Smooth muscle cell (in vitro differentiated cells): ENCODE measurements at regions not wholly inside any gene's neighbourhood (a gene's known extent, or its start where the extent isn't known, plus 50 kb on each side); places are given as distances from the start of the nearest gene placed in this dataset.

ENCODE experiments used
- DNase-seq: peaks from one replicate; lab custom pipeline; 2025; ENCODE audit not compliant: unreplicated experiment; lab: John Stamatoyannopoulos, UW
- H2AFZ ChIP-seq: fragments of 200-600 bp; sonication (generic); 2 replicates; pipeline ENCODE4 v1.6.0; 2016; ENCODE audit warnings: antibody characterized with exemption, low read depth, mild to moderate bottlenecking
- H3F3A ChIP-seq: fragments of 200-600 bp; sonication (generic); 2 replicates; pipeline ENCODE4 v1.6.0; 2017; ENCODE audit warnings: antibody characterized with exemption, low read depth
- H3K27ac ChIP-seq: fragments of 200-600 bp; sonication (generic); 2 replicates; pipeline ENCODE4 v1.5.1; 2016; ENCODE audit warnings: low read depth, mild to moderate bottlenecking
- H3K27me3 ChIP-seq: fragments of 200-600 bp; sonication (generic); 2 replicates; pipeline ENCODE4 v1.6.1; 2016; ENCODE audit warnings: low read depth, mild to moderate bottlenecking
- H3K36me3 ChIP-seq: fragments of 200-600 bp; sonication (generic); 2 replicates; pipeline ENCODE4 v1.5.1; 2016; ENCODE audit warnings: low read depth
- H3K4me1 ChIP-seq: fragments of 200-600 bp; sonication (generic); 2 replicates; pipeline ENCODE4 v1.5.1; 2016; ENCODE audit warnings: low read depth
- H3K4me2 ChIP-seq: fragments of 200-600 bp; sonication (generic); 2 replicates; pipeline ENCODE4 v1.6.0; 2016; ENCODE audit warnings: mild to moderate bottlenecking
- H3K4me3 ChIP-seq: fragments of 200-600 bp; sonication (generic); 2 replicates; pipeline ENCODE4 v1.5.1; 2016; ENCODE audit warnings: mild to moderate bottlenecking
- H3K79me2 ChIP-seq: fragments of 200-600 bp; sonication (generic); 2 replicates; pipeline ENCODE4 v1.6.0; 2016; ENCODE audit warnings: low read depth, mild to moderate bottlenecking
- H3K9ac ChIP-seq: fragments of 200-600 bp; sonication (generic); 2 replicates; pipeline ENCODE4 v1.6.0; 2016; ENCODE audit warnings: low read depth
- H3K9me3 ChIP-seq: fragments of 200-600 bp; sonication (generic); replicated peaks from 2 replicates; pipeline ENCODE4 v1.5.1; 2016; ENCODE audit warnings: low read depth
- H4K20me1 ChIP-seq: fragments of 200-600 bp; sonication (generic); 2 replicates; pipeline ENCODE4 v1.6.0; 2016; ENCODE audit warnings: low read depth
- WGBS: methylation state at CpG from one replicate; pipeline ENCODE4 v1.1.7; 2016; ENCODE audit warnings: low lambda C conversion rate; 5-methylcytosine and 5-hydroxymethylcytosine counted together
- TF ChIP-seq, protein P1 (sequence below): fragments of 200-600 bp; sonication (generic); IDR thresholded peaks from 2 replicates; pipeline ENCODE4 v1.5.1; 2017; ENCODE audit warnings: borderline replicate concordance, mild to moderate bottlenecking, antibody characterized with exemption; ENCODE audit not compliant: insufficient read depth, poor library complexity, severe bottlenecking

DNA sequence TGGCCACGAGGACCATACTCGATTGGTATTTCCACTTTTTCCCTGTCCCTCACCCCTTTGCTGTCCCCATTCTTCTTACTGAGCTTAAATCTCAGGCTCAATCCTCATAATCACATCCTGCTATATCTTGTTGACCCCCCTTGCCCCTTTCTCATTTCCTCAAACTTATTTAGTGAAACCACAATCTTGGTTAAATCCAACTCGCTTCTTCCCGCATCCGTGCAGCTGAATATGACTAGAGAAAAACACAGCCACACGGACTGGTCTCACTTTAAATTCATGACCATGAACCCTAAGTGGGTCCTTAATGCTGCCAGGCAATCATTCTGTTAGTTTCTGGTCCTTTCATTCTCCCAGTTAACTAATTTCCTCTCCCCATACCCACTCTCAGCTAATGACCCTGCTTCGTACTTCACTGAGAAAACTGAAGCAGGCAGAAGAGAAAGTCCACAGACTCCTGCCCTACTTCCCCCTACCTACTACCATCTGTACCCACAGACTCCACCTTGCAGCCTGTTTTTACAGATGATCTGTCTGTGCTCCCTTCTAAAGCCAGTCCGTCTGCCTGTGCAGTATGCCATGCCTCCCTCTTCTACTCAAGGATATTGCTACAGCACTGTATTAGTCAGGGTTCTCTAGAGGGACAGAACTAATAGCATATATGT lies 96.8 kb upstream of the LMO4 start:
- Histone ChIP-seq H3K36me3 (no peaks in the 10 kb centered on the region), H3K9ac (no peak overlapping the region), H3K4me2 (no peak overlapping the region), H2AFZ (no peak overlapping the region), H3K9me3 (no peaks in the 10 kb centered on the region), H3K79me2 (no peaks in the 10 kb centered on the region), H4K20me1 (no peaks in the 10 kb centered on the region), H3F3A (peaks cover 3% of the 10 kb centered on the region), H3K27me3 (no peaks in the 10 kb centered on the region), H3K4me1 (no peaks in the 10 kb centered on the region), H3K4me3 (no peak overlapping the region), H3K27ac (no peak overlapping the region)
- TF ChIP-seq, protein P1, sequence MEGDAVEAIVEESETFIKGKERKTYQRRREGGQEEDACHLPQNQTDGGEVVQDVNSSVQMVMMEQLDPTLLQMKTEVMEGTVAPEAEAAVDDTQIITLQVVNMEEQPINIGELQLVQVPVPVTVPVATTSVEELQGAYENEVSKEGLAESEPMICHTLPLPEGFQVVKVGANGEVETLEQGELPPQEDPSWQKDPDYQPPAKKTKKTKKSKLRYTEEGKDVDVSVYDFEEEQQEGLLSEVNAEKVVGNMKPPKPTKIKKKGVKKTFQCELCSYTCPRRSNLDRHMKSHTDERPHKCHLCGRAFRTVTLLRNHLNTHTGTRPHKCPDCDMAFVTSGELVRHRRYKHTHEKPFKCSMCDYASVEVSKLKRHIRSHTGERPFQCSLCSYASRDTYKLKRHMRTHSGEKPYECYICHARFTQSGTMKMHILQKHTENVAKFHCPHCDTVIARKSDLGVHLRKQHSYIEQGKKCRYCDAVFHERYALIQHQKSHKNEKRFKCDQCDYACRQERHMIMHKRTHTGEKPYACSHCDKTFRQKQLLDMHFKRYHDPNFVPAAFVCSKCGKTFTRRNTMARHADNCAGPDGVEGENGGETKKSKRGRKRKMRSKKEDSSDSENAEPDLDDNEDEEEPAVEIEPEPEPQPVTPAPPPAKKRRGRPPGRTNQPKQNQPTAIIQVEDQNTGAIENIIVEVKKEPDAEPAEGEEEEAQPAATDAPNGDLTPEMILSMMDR: no peak
- no peak for DNase-seq
- WGBS: 91% methylated on average over 8 of the region's 8 CpGs

DNA sequence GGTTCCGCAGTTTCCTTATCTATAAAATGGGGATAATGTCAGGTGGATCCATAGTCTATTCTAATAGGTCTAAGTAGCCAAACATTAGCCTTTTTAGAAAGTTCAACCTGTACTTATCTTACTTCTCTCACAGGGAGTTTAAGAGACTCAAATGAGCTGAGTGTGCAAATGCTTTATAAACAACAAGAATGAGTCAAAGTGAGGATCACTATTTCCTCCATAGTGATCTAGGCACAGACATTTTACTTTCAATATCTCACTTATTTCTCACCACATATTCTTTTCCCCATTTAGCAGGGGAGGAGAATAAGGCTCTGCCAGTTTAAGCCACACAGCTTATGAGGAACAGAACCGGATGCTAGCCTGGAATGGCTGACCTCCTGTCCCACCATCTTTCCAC lies 92.1 kb upstream of the LMO4 start:
- 93% methylated on average over 2 of the region's 2 CpGs for WGBS
- TF ChIP-seq, protein P1: no peak
- Histone ChIP-seq H3K36me3 (no peaks in the 10 kb centered on the region), H2AFZ (no peak overlapping the region), H3K4me2 (no peak overlapping the region), H3K27ac (no peak overlapping the region), H3K79me2 (no peaks in the 10 kb centered on the region), H3F3A (no peaks in the 10 kb centered on the region), H4K20me1 (no peaks in the 10 kb centered on the region), H3K4me3 (no peak overlapping the region), H3K9ac (no peak overlapping the region), H3K9me3 (no peaks in the 10 kb centered on the region), H3K4me1 (no peaks in the 10 kb centered on the region), H3K27me3 (no peaks in the 10 kb centered on the region)
- no peak for DNase-seq

DNA sequence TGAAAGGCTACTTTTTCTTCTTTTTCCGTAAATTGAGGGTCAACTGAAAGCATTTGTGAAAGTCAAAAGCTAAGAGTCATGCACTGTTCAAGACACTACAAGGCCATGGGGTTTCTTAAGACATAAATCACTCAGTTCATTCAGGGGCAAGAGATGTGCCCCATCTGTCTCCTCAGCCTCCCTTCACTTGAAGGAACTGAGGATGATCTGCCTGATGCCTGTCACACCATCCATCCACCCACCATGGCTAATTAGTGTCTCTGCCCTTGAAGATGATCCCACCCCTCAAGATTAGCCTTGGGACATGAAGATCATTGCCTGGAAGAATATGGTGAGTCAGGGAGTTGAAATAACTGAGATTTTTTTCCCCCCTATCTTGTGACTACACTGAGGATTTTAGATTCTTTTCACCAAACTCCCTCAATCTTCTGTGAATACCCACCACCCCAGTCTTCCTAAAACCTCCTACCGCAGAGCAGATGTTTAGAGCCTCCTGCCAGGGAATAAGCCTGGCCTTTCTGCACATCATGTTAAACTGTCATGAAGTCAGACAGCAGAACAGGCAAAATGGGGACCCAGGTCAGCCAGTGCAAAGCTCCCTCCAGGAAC lies 88.6 kb upstream of the LMO4 start:
- Histone ChIP-seq H3F3A (no peaks in the 10 kb centered on the region), H3K4me2 (no peak overlapping the region), H3K27me3 (no peaks in the 10 kb centered on the region), H3K36me3 (no peaks in the 10 kb centered on the region), H3K79me2 (no peaks in the 10 kb centered on the region), H3K9ac (no peak overlapping the region), H4K20me1 (no peaks in the 10 kb centered on the region), H3K9me3 (no peaks in the 10 kb centered on the region), H3K4me1 (no peaks in the 10 kb centered on the region), H3K27ac (peak overlapping the region; percentile 59), H3K4me3 (no peak overlapping the region), H2AFZ (peak overlapping the region; percentile 50)
- 60% methylated on average over 2 of the region's 2 CpGs for WGBS
- no peak for DNase-seq
- TF ChIP-seq, protein P1: no peak

DNA sequence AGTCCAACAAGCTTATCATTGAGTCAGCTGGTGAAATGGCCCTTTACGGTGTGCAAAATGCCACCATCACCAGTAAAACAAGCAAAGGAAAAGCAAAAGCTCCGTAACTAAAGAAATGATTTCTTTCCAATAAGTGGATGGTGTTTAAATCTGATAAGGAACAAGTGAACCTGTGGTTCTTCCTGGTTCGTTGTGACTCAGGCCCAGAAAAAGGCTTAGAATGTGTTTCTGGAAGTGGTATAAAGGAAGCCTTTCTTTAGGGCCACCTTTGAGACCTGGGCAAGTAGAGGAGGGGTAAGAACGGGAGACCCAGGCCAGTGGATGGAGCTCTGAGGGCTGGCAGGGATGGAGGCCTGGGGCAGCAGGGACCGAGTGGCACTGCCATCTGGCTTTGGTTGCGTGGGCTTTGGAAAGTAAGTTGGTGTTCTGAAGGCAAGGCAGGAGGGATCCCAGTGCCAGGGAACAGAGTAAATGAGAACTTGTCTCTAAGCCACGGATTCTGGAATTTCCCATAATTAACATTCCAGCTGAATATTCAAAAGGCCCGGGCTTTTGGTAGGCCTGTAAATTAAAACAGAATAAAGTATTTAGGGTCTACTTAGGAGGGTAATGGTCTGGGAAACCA lies 87.9 kb upstream of the LMO4 start:
- Histone ChIP-seq H3K4me3 (no peak overlapping the region), H3K4me2 (no peak overlapping the region), H3K36me3 (no peaks in the 10 kb centered on the region), H2AFZ (peak overlapping the region; percentile 50), H3K4me1 (no peaks in the 10 kb centered on the region), H3K79me2 (no peaks in the 10 kb centered on the region), H3F3A (no peaks in the 10 kb centered on the region), H3K27ac (peak overlapping the region; percentile 59), H3K27me3 (no peaks in the 10 kb centered on the region), H3K9me3 (no peaks in the 10 kb centered on the region), H3K9ac (no peak overlapping the region), H4K20me1 (no peaks in the 10 kb centered on the region)
- DNase-seq: no peak
- 70% methylated on average over 8 of the region's 8 CpGs for WGBS
- TF ChIP-seq, protein P1: no peak
